Chondrocyte (in vitro differentiated cells): ENCODE measurements at regions not wholly inside any gene's neighbourhood (a gene's known extent, or its start where the extent isn't known, plus 50 kb on each side); places are given as distances from the start of the nearest gene placed in this dataset.
"Not testable (repeated sequence)": the region's sequence is repeated elsewhere in the genome, so short reads cannot be mapped to it uniquely, and the experiment has no call there.

ENCODE experiments used
- DNase-seq: peaks from one replicate; pipeline ENCODE4 v3.0.0; 2021; ENCODE audit warnings: mixed read lengths, low spot score
- H3K27ac Mint-ChIP-seq: one replicate; pipeline ENCODE4 v1.8.0; 2021; ENCODE audit warnings: mild to moderate bottlenecking, moderate library complexity, mixed read lengths; ENCODE audit not compliant: unreplicated experiment
- H3K27me3 Mint-ChIP-seq: 2 replicates; pipeline ENCODE4 v1.8.0; 2021; ENCODE audit warnings: low read depth, mixed read lengths
- H3K36me3 Mint-ChIP-seq: 2 replicates; pipeline ENCODE4 v1.8.0; 2021; ENCODE audit warnings: low read depth, mixed read lengths
- H3K4me1 Mint-ChIP-seq: 2 replicates; pipeline ENCODE4 v1.8.0; 2021; ENCODE audit warnings: low read depth, mild to moderate bottlenecking, mixed read lengths
- H3K4me3 Mint-ChIP-seq: one replicate; pipeline ENCODE4 v1.8.0; 2021; ENCODE audit warnings: mild to moderate bottlenecking, moderate library complexity, mixed read lengths; ENCODE audit not compliant: unreplicated experiment
- H3K9me3 Mint-ChIP-seq: 2 replicates; pipeline ENCODE4 v1.8.0; 2021; ENCODE audit warnings: low read depth, mixed read lengths
- TF ChIP-seq, protein P1 (sequence below): fragments of 200-600 bp; sonication (generic); IDR thresholded peaks from 2 replicates; pipeline ENCODE4 v1.5.0; 2021; ENCODE audit warnings: antibody characterized with exemption, mild to moderate bottlenecking, moderate library complexity

DNA sequence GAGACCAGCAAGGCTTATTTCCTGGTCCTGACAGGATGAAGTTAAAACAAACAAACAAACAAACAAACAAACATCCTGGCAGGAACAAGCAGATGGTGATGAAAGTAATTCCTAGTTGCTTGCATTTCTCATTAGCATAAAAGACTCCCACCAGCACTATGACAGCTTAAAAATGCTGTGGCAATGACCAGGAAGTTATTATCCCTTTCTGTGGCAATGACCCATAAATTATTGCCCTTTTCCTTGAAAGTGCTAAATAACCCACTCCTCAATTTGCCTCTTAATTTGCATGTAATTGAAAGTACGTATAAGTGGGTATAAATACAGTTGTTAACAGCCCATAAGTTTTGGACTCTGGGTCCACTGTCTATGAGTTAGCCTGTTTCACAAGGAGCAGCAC is 727.6 kb upstream of the NEGR1 start:
- Mint-ChIP-seq H3K27me3 (peaks cover 13% of the 10 kb centered on the region), H3K9me3 (no peaks in the 10 kb centered on the region), H3K27ac (no peak overlapping the region), H3K4me3 (no peak overlapping the region), H3K4me1 (no peaks in the 10 kb centered on the region), H3K36me3 (no peaks in the 10 kb centered on the region)
- TF ChIP-seq, protein P1, sequence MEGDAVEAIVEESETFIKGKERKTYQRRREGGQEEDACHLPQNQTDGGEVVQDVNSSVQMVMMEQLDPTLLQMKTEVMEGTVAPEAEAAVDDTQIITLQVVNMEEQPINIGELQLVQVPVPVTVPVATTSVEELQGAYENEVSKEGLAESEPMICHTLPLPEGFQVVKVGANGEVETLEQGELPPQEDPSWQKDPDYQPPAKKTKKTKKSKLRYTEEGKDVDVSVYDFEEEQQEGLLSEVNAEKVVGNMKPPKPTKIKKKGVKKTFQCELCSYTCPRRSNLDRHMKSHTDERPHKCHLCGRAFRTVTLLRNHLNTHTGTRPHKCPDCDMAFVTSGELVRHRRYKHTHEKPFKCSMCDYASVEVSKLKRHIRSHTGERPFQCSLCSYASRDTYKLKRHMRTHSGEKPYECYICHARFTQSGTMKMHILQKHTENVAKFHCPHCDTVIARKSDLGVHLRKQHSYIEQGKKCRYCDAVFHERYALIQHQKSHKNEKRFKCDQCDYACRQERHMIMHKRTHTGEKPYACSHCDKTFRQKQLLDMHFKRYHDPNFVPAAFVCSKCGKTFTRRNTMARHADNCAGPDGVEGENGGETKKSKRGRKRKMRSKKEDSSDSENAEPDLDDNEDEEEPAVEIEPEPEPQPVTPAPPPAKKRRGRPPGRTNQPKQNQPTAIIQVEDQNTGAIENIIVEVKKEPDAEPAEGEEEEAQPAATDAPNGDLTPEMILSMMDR, result no peak
- no peak for DNase-seq

DNA sequence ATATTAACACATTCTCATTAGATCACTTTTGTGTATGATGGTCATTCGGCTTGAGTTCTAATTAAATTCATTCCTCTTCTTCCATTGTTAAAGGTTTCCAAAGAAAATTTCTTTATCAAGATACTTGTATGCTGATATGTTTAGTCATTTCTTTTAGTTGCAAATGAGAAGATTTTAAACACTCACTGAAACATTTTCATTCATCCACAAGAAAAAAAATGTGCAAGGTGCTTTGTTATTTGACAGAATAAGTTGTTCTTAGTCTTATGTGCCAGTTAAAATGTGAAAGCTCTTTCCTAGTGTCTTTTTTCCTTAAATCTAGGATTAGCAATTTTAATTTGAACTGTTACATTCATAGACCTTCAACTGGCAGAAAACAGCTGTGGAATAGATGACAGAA is 727.0 kb upstream of the NEGR1 start:
- peaks cover 13% of the 10 kb centered on the region for H3K27me3 Mint-ChIP-seq
- no peak overlapping the region for H3K4me3 Mint-ChIP-seq
- H3K36me3 Mint-ChIP-seq, result no peaks in the 10 kb centered on the region
- TF ChIP-seq, protein P1, result no peak
- no peaks in the 10 kb centered on the region for H3K4me1 Mint-ChIP-seq
- no peak for DNase-seq
- H3K27ac Mint-ChIP-seq, result no peak overlapping the region
- H3K9me3 Mint-ChIP-seq, result no peaks in the 10 kb centered on the region

DNA sequence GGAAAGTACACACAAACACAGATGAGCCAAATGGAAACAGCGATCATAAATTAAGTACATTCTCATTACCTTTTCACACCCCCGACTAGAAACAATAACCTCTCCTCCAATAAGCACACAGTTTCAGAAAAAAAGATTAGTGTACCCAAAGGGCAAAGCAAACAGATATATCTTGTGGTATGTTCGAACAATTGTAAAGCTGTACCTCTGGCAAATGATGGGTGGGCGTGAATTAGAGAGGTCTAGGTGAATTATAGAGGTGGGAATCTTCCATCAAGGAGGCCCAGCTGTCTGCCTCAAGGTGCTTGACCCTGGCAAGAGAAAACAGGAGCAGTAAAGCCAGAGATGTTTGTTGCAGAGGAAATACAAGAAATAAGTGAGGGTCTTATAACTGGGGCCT is 715.3 kb upstream of the NEGR1 start:
- no peak overlapping the region for H3K27ac Mint-ChIP-seq
- no peaks in the 10 kb centered on the region for H3K4me1 Mint-ChIP-seq
- no peak for DNase-seq
- no peaks in the 10 kb centered on the region for H3K36me3 Mint-ChIP-seq
- TF ChIP-seq, protein P1, result no peak
- H3K4me3 Mint-ChIP-seq, result no peak overlapping the region
- H3K27me3 Mint-ChIP-seq, result peaks cover 3% of the 10 kb centered on the region
- H3K9me3 Mint-ChIP-seq, result no peaks in the 10 kb centered on the region

DNA sequence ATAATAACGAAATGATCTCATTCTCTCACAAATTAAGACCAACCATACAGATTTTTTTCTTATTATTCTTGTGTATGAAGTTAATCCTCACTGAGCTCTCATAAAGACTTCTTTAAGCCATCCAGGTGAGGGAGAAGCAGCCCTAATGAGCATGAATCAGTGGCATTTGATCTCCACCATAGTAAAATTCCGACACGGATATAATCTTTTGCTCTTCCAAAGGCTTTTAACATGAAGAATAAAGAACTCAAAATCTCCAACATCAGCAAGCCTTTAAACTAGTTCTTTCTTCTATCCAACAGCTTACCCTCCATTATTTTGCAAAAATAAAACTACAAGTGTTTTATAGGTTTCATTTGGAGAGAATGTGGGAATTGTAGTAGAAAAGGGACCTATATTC is 714.7 kb upstream of the NEGR1 start:
- Mint-ChIP-seq H3K36me3 (no peaks in the 10 kb centered on the region), H3K27me3 (peaks cover 3% of the 10 kb centered on the region), H3K4me1 (no peaks in the 10 kb centered on the region), H3K9me3 (no peaks in the 10 kb centered on the region), H3K4me3 (no peak overlapping the region), H3K27ac (no peak overlapping the region)
- no peak for DNase-seq
- TF ChIP-seq, protein P1, result no peak

DNA sequence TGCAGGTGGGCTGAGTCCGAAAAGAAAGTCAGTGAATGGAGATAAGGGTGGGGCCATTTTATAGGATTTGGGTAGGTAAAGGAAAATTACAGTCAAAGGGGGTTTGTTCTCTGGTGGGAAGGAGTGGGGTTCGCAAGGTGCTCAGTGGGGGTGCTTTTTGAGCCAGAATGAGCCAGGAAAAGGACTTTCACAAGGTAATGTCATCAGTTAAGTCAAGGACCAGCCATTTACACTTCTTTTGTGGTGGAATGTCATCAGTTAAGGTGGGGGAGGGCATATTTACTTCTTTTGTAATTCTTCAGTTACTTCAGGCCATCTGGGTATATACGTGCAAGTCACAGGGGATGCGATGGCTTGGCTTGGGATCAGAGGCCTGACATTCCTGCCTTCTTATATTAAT is 705.5 kb upstream of the NEGR1 start:
- H3K9me3 Mint-ChIP-seq, H3K4me3 Mint-ChIP-seq, DNase-seq, H3K27ac Mint-ChIP-seq, H3K4me1 Mint-ChIP-seq, H3K27me3 Mint-ChIP-seq, H3K36me3 Mint-ChIP-seq: not testable (repeated sequence)

DNA sequence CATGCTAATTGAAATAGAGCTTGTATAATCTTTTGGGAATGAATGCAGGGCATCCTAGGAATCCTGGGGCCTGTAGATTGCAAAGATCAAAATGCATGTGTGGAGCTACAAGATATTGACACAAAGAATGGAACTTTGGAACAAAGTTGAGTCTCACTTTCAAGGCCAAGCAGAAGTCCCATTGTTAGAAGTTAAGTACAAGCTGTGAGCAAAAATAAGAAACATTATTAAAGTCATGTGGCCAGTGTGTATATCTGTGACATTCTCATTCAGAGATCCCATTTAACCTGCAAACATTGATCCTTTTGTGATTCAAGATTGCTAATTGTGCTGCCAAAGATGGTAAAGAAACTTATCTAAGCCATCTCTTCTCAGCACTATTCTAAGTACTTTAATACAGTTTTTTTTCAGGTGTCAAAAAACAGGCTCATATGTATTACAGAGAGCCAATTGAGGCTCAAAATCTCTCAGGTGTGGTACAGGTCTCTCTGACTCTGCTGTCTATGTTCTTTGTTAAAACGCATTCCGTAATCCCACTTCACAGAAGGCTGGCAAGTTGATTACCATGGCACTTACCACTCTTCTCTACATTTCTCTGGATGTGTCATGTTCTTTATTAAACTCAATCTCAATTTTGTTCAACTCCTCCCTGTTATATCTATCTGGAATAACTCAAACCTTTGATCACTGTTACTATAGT is 704.4 kb upstream of the NEGR1 start:
- H3K27ac Mint-ChIP-seq, result no peak overlapping the region
- H3K4me3 Mint-ChIP-seq, result no peak overlapping the region
- TF ChIP-seq, protein P1, result no peak
- no peaks in the 10 kb centered on the region for H3K4me1 Mint-ChIP-seq
- H3K27me3 Mint-ChIP-seq, result no peaks in the 10 kb centered on the region
- H3K36me3 Mint-ChIP-seq, result no peaks in the 10 kb centered on the region
- H3K9me3 Mint-ChIP-seq, result no peaks in the 10 kb centered on the region
- no peak for DNase-seq

DNA sequence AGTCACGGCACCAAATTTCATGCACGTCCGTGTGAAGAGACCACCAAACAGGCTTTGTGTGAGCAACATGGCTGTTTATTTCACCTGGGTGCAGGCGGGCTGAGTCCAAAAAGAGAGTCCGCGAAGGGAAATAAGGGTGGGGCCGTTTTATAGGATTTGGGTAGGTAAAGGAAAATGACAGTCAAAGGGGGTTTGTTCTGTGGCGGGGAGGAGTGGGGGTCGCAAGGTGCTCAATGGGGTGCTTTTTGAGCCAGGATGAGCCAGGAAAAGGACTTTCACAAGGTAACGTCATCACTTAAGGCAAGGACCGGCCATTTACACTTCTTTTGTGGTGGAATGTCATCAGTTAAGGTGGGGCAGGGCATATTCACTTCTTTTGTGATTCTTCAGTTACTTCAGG is 702.7 kb upstream of the NEGR1 start:
- not testable (repeated sequence) for DNase-seq, H3K27me3 Mint-ChIP-seq, H3K4me3 Mint-ChIP-seq, H3K27ac Mint-ChIP-seq, H3K4me1 Mint-ChIP-seq, H3K36me3 Mint-ChIP-seq, H3K9me3 Mint-ChIP-seq

DNA sequence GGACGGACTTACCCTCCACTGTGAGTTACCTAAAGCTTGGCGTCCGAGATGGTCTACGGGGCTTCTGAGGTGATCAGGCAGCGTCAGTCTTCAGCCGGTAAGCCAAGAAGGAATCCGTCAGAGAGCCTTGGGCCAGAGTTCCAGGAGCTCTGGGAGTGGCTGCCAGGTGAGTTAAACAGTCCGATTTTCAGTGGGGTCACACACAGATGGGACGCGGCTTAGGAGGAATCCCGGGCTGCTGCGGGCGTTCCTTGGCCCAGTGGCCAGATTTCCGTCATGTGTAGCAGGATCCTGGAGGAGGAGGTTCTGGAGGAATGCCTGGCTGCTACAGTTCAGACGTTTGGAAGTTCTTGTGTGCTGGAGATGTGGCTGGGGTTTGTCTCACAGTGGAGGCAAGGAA is 700.7 kb upstream of the NEGR1 start:
- H3K27ac Mint-ChIP-seq, H3K36me3 Mint-ChIP-seq, H3K9me3 Mint-ChIP-seq, DNase-seq, H3K27me3 Mint-ChIP-seq, H3K4me3 Mint-ChIP-seq, H3K4me1 Mint-ChIP-seq: not testable (repeated sequence)
